ENCODE measurements at regions not wholly inside any gene's neighbourhood (a gene's known extent, or its start where the extent isn't known, plus 50 kb on each side); places are given as distances from the start of the nearest gene placed in this dataset.
"Not testable (repeated sequence)": the region's sequence is repeated elsewhere in the genome, so short reads cannot be mapped to it uniquely, and the experiment has no call there.

- no peak for DNase-seq (ENCODE audit: low spot score in 2 of 2)
- no peak for ATAC-seq (ENCODE audit: low read depth)
Measured at GRCh38 chr4:187000281-187000680, 276.6 kb upstream of the FAT1 start.

GRCh38 chr4:187002133-187002532 is 278.5 kb upstream of the FAT1 start:
- H3K4me1 Mint-ChIP-seq; H3K36me3 Mint-ChIP-seq; ATAC-seq (ENCODE audit: low read depth); H3K27ac Mint-ChIP-seq; H3K4me3 Mint-ChIP-seq; DNase-seq (ENCODE audit: low spot score in 2 of 2); H3K9me3 Mint-ChIP-seq; H3K27me3 Mint-ChIP-seq: not testable (repeated sequence)

More at GRCh38 chr4:187000281-187000680, 276.6 kb upstream of the FAT1 start:
- Mint-ChIP-seq H3K27ac (no peak overlapping the region), H3K4me1 (no peaks in the 10 kb centered on the region), H3K27me3 (no peaks in the 10 kb centered on the region), H3K4me3 (no peak overlapping the region), H3K9me3 (peaks cover 4% of the 10 kb centered on the region), H3K36me3 (no peaks in the 10 kb centered on the region)

- ATAC-seq (ENCODE audit: low read depth) (no peak), DNase-seq (ENCODE audit: low spot score in 2 of 2) (no peak)
- Mint-ChIP-seq H3K27ac (no peak overlapping the region), H3K9me3 (peaks cover 2% of the 10 kb centered on the region), H3K4me3 (no peak overlapping the region), H3K4me1 (no peaks in the 10 kb centered on the region), H3K27me3 (no peaks in the 10 kb centered on the region), H3K36me3 (no peaks in the 10 kb centered on the region)
Measured at GRCh38 chr4:187004628-187005027, 281.0 kb upstream of the FAT1 start.

GRCh38 chr4:187006189-187006618 is 282.5 kb upstream of the FAT1 start:
- Mint-ChIP-seq H3K27me3 (no peaks in the 10 kb centered on the region), H3K4me3 (no peak overlapping the region), H3K36me3 (no peaks in the 10 kb centered on the region), H3K9me3 (peaks cover 2% of the 10 kb centered on the region), H3K27ac (no peak overlapping the region), H3K4me1 (no peaks in the 10 kb centered on the region)
- no peak for ATAC-seq (ENCODE audit: low read depth)
- DNase-seq (ENCODE audit: low spot score in 2 of 2): no peak

GRCh38 chr4:187010052-187010451 is 286.4 kb upstream of the FAT1 start:
- H3K4me1 Mint-ChIP-seq: no peaks in the 10 kb centered on the region
- no peak overlapping the region for H3K4me3 Mint-ChIP-seq
- H3K27me3 Mint-ChIP-seq: no peaks in the 10 kb centered on the region
- no peak for ATAC-seq (ENCODE audit: low read depth)
- H3K36me3 Mint-ChIP-seq: no peaks in the 10 kb centered on the region
- peaks cover 7% of the 10 kb centered on the region for H3K9me3 Mint-ChIP-seq
- no peak for DNase-seq (ENCODE audit: low spot score in 2 of 2)
- no peak overlapping the region for H3K27ac Mint-ChIP-seq

GRCh38 chr4:187016101-187016500 is 292.4 kb upstream of the FAT1 start:
- no peaks in the 10 kb centered on the region for H3K4me1 Mint-ChIP-seq
- ATAC-seq (ENCODE audit: low read depth) (no peak), DNase-seq (ENCODE audit: low spot score in 2 of 2) (no peak)
- H3K4me3 Mint-ChIP-seq: no peak overlapping the region
- H3K27me3 Mint-ChIP-seq: no peaks in the 10 kb centered on the region
- H3K9me3 Mint-ChIP-seq: peaks cover 6% of the 10 kb centered on the region
- no peaks in the 10 kb centered on the region for H3K36me3 Mint-ChIP-seq
- no peak overlapping the region for H3K27ac Mint-ChIP-seq

GRCh38 chr4:187017147-187017546 is 293.5 kb upstream of the FAT1 start:
- no peak overlapping the region for H3K27ac Mint-ChIP-seq
- ATAC-seq (ENCODE audit: low read depth): no peak

GRCh38 chr4:187019896-187020295 is 296.2 kb upstream of the FAT1 start:
- H3K4me1 Mint-ChIP-seq: no peaks in the 10 kb centered on the region
- no peaks in the 10 kb centered on the region for H3K27me3 Mint-ChIP-seq
- no peaks in the 10 kb centered on the region for H3K36me3 Mint-ChIP-seq
- ATAC-seq (ENCODE audit: low read depth): no peak
- H3K27ac Mint-ChIP-seq: no peak overlapping the region
- peaks cover 1% of the 10 kb centered on the region for H3K9me3 Mint-ChIP-seq
- no peak for DNase-seq (ENCODE audit: low spot score in 2 of 2)
- no peak overlapping the region for H3K4me3 Mint-ChIP-seq

More at GRCh38 chr4:187017147-187017546, 293.5 kb upstream of the FAT1 start:
- Mint-ChIP-seq H3K9me3 (peaks cover 6% of the 10 kb centered on the region), H3K4me3 (no peak overlapping the region), H3K27me3 (no peaks in the 10 kb centered on the region), H3K36me3 (no peaks in the 10 kb centered on the region), H3K4me1 (no peaks in the 10 kb centered on the region)
- DNase-seq (ENCODE audit: low spot score in 2 of 2): no peak

GRCh38 chr4:187020676-187021075 is 297.0 kb upstream of the FAT1 start:
- Mint-ChIP-seq H3K27me3 (no peaks in the 10 kb centered on the region), H3K27ac (no peak overlapping the region), H3K36me3 (no peaks in the 10 kb centered on the region), H3K4me3 (no peak overlapping the region), H3K9me3 (peaks cover 1% of the 10 kb centered on the region), H3K4me1 (no peaks in the 10 kb centered on the region)
- ATAC-seq (ENCODE audit: low read depth): no peak
- DNase-seq (ENCODE audit: low spot score in 2 of 2): no peak

GRCh38 chr4:187021436-187022205 is 298.0 kb upstream of the FAT1 start:
- Mint-ChIP-seq H3K9me3 (peaks cover 3% of the 10 kb centered on the region), H3K27me3 (no peaks in the 10 kb centered on the region), H3K4me3 (no peak overlapping the region), H3K4me1 (no peaks in the 10 kb centered on the region), H3K27ac (no peak overlapping the region), H3K36me3 (no peaks in the 10 kb centered on the region)
- ATAC-seq (ENCODE audit: low read depth) (no peak), DNase-seq (ENCODE audit: low spot score in 2 of 2) (no peak)

GRCh38 chr4:187027272-187027671 is 303.6 kb upstream of the FAT1 start:
- Mint-ChIP-seq H3K27me3 (no peaks in the 10 kb centered on the region), H3K9me3 (peaks cover 4% of the 10 kb centered on the region), H3K4me3 (no peak overlapping the region), H3K27ac (no peak overlapping the region), H3K36me3 (no peaks in the 10 kb centered on the region), H3K4me1 (no peaks in the 10 kb centered on the region)
- ATAC-seq (ENCODE audit: low read depth) (no peak), DNase-seq (ENCODE audit: low spot score in 2 of 2) (no peak)

- Mint-ChIP-seq H3K4me1 (no peaks in the 10 kb centered on the region), H3K4me3 (no peak overlapping the region), H3K27ac (no peak overlapping the region), H3K36me3 (no peaks in the 10 kb centered on the region), H3K27me3 (no peaks in the 10 kb centered on the region), H3K9me3 (peaks cover 1% of the 10 kb centered on the region)
- DNase-seq (ENCODE audit: low spot score in 2 of 2) (no peak), ATAC-seq (ENCODE audit: low read depth) (no peak)
Measured at GRCh38 chr4:187042251-187042650, 318.6 kb upstream of the FAT1 start.

- no peak for ATAC-seq (ENCODE audit: low read depth)
- Mint-ChIP-seq H3K4me1 (no peaks in the 10 kb centered on the region), H3K4me3 (no peak overlapping the region), H3K27ac (no peak overlapping the region), H3K36me3 (no peaks in the 10 kb centered on the region), H3K27me3 (no peaks in the 10 kb centered on the region), H3K9me3 (no peaks in the 10 kb centered on the region)
- DNase-seq (ENCODE audit: low spot score in 2 of 2): no peak
Measured at GRCh38 chr4:187046471-187046870, 322.8 kb upstream of the FAT1 start.

GRCh38 chr4:187059021-187059420 is 335.4 kb upstream of the FAT1 start:
- no peaks in the 10 kb centered on the region for H3K9me3 Mint-ChIP-seq
- no peaks in the 10 kb centered on the region for H3K4me1 Mint-ChIP-seq
- DNase-seq (ENCODE audit: low spot score in 2 of 2) (no peak), ATAC-seq (ENCODE audit: low read depth) (no peak)
- no peak overlapping the region for H3K4me3 Mint-ChIP-seq
- H3K27ac Mint-ChIP-seq: no peak overlapping the region
- no peaks in the 10 kb centered on the region for H3K36me3 Mint-ChIP-seq
- H3K27me3 Mint-ChIP-seq: no peaks in the 10 kb centered on the region

GRCh38 chr4:187059895-187060294 is 336.2 kb upstream of the FAT1 start:
- H3K27ac Mint-ChIP-seq: no peak overlapping the region
- DNase-seq (ENCODE audit: low spot score in 2 of 2): no peak
- H3K4me1 Mint-ChIP-seq: no peaks in the 10 kb centered on the region
- H3K36me3 Mint-ChIP-seq: no peaks in the 10 kb centered on the region
- no peaks in the 10 kb centered on the region for H3K27me3 Mint-ChIP-seq
- no peak for ATAC-seq (ENCODE audit: low read depth)
- H3K4me3 Mint-ChIP-seq: no peak overlapping the region
- no peaks in the 10 kb centered on the region for H3K9me3 Mint-ChIP-seq

Data from memory B cell (primary cell).